ENCODE measurements at regions not wholly inside any gene's neighbourhood (a gene's known extent, or its start where the extent isn't known, plus 50 kb on each side); places are given as distances from the start of the nearest gene placed in this dataset.

GRCh38 chr2:71778936-71779773 lies 325.8 kb downstream of the DYSF start:
- no peak for DNase-seq (ENCODE audit: low read depth)

GRCh38 chr2:71778514-71778913 lies 325.2 kb downstream of the DYSF start:
- no peak for DNase-seq (ENCODE audit: low read depth)

- DNase-seq (ENCODE audit: low read depth), result no peak
Observed at GRCh38 chr2:71777946-71778345, 324.6 kb downstream of the DYSF start.

- no peak for DNase-seq (ENCODE audit: low read depth)
Observed at GRCh38 chr2:71776227-71776626, 322.9 kb downstream of the DYSF start.

- DNase-seq (ENCODE audit: low read depth), result no peak
Observed at GRCh38 chr2:71773218-71773617, 319.9 kb downstream of the DYSF start.

DNA sequence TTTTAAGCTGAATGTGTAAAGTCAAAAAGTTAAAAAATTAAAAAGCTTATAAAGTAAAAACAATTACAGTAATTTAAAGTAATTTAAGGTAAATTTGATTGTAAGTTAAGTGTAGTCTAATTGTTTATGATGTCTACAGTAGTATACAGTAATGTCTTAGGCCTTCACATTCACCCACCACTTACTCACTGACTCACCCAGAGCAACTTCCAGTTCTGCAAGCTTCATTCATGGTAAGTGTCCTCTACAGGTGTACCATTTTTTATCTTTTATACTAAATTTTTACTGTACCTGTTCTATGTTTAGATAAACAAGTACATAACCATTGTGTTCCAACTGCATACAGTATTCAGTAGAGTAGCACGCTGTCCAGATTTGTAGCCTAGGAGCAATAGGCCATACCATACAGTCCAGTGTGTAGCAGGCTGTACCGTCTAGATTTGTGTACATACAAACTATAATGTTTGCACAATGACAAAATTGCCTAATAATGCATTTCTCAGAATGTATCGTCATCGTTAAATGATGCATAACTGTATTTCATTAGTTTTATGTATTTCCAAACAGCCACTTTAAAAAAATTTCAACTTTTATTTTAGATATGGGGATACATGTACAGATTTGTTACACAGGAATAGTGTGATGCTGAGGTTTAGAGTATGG lies 319.3 kb downstream of the DYSF start:
- no peak for DNase-seq (ENCODE audit: low read depth)

- no peak for DNase-seq (ENCODE audit: low read depth)
Observed at GRCh38 chr2:71767663-71768062, 314.3 kb downstream of the DYSF start.

DNA sequence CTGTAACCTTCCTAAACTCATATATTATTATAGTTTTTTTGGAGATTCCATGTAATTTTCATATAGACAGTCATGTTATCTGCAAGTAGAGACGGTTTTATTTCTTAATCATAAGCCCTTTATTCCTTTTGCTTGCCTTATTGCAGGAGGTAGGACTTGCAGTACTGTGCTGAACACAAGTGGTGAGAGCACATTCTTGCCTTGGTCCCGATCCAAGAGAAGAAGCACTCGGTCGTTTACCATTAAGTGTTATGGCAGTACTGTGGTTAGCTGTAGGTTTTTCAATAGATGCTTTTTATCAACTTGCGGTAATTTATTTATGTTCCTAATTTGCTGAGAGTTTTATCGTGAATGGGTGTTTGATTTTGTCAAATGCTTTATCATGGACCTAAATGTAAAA lies 305.7 kb downstream of the DYSF start:
- no peak for DNase-seq (ENCODE audit: low read depth)

DNA sequence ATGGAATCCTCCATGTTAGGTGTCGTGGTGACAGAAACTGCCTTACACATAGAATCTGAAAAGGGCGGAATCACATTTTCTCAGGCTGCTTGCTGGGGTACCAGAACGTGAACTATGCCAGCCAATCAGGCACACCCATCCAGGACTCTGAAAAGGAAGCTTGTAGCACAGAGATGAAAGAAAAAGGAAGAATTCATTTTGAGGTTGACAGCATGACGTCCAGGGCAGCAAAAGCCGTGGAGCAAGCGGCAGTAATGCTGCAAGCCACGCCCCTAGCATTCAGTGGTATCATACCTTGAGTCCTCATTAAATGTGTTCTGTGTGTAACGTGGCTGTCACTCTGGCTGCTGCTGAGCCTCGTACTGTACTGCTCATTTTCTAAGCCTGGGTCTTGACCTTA lies 304.0 kb downstream of the DYSF start:
- no peak for DNase-seq (ENCODE audit: low read depth)

- no peak for DNase-seq (ENCODE audit: low read depth)
Observed at GRCh38 chr2:71756280-71756906, 303.0 kb downstream of the DYSF start.

DNA sequence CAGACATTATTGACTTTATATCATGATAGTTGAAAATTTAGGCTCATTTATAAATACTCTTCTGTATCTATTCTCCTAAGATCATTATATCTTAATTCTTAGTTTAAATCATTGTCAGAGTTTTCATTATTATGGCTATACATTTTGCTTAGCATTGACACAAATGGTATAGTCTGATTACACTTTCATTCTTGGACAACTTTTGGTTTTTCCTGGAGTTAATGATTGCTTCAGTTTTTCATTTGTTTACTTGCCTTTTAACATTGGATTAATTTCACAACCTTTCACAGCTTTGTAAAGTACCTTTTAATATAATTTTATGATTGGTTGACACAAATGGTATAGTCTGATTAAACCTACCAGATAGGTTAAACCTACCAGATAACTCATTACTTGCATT lies 298.2 kb downstream of the DYSF start:
- no peak for DNase-seq (ENCODE audit: low read depth)

- no peak for DNase-seq (ENCODE audit: low read depth)
Observed at GRCh38 chr2:71749671-71750101, 296.3 kb downstream of the DYSF start.

- DNase-seq (ENCODE audit: low read depth), result no peak
Observed at GRCh38 chr2:71748227-71748626, 294.9 kb downstream of the DYSF start.

DNA sequence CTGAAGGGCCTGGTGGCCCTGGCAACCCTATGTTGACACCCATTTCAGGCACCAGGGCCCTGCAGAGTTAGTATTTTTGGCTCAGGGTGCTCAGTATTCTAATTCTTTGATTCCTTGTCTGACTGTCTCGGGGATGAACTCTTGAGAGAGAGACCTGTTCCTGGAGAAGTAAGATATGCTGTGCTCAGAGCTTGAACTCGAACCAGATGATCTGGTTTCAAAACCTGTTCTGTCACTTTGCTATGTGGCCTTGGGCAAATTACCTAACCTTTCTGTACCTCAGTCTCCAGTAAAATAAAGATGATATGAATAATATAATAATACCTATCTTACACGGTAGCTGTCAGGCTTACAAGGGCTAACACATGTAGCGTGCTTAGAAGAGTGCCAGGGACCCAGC lies 294.2 kb downstream of the DYSF start:
- no peak for DNase-seq (ENCODE audit: low read depth)

GRCh38 chr2:71746946-71747501 lies 293.7 kb downstream of the DYSF start:
- no peak for DNase-seq (ENCODE audit: low read depth)

DNA sequence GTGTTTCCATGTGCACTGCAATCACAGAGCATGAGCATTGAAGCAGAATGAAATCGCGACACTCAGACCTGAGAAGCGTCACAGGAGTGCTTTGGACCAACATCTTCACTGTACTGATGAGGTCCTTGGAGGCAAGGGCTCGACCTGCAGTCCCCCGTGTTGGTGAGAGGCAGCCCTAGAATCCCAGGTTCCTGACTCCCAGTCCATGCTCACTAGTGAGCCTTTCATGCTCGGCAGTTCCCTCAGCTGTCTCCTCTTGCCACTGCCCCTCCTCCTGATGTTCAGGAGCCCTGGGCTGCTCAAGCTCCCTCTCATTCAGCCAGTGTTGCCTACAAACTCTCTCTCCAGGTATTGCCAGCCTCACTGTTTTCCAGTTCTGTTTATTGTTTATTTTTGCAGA lies 291.4 kb downstream of the DYSF start:
- no peak for DNase-seq (ENCODE audit: low read depth)

DNA sequence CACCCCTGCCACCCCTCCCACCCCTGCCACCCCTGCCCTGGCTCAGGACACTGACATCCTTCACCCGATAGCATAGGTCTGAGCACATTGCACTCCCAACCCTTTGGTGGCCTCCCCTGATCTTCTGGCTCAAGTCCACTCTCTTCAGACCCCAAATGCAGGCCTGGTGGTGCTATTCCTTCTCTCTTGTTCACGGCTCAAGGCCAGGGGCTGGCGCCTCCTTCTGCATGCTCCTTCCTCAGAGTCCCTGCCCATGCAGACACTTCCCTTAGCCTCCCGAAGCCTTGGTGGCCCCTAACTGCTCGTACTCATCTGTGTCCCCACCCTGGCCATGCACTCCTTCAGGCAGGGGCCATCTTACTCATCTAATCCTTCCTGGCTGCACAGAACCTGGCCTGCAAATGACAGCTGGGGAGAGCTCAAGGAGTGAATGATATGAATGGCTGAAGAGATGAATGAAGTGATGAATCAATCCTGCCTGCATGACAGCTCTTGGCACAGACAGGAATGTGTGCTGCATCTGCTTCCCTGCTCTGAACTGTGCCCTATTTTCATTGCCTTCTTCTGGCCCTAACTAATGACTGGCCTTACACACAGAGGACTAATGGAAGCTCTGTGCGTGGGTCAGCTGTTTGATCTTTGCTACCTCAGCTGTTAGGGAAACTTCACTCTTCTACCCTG lies 290.8 kb downstream of the DYSF start:
- no peak for DNase-seq (ENCODE audit: low read depth)

DNA sequence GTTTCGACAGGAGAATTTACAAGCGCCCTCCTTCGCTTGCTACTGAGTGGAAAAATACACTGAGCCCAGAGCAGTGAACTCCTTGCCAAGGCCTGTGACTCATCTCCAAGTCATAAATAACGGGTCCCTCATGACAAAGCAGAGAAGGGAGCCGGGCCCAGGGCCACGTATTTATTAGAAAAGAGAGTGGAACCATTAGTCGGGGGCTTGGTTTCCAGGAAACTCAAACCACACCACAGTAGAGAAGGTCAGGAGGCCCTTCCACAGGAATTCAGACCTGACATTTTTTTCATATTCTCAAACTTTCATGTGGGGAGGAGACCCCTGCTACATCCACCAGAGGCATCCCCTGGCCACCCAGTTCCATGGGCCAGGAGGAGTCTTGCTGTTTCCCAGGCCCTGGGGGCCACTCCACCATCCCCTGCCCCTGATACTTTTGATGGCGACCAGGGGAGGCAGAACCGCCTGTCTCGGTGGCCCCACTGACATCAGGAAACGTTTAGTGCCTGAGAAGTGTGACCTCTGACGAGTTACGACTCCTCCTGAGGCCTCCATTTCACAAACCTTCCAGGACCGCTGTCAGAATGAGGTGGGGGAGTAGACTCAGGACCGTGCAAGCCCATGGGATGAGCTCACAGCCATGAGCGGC lies 289.7 kb downstream of the DYSF start:
- peak; percentile 78 for DNase-seq (ENCODE audit: low read depth)

DNA sequence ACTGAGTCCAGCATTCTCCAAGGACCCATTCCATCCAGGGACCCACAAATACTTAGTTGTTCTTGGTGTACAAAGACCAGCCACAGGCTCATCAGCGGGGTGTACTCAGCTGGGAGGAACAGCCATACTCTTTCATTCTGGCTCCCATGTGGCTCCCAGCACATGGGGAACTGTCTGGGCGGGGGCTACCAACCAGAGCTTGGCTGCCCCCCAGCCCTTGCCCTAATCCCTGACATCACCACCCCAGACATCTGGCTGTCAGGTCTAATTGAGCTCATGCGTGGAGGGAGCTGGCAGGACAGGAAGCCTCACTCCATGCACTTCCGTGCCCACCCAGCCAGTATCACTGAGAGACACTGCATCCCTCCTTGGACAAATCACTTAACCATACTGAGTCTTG lies 283.6 kb downstream of the DYSF start:
- no peak for DNase-seq (ENCODE audit: low read depth)

DNA sequence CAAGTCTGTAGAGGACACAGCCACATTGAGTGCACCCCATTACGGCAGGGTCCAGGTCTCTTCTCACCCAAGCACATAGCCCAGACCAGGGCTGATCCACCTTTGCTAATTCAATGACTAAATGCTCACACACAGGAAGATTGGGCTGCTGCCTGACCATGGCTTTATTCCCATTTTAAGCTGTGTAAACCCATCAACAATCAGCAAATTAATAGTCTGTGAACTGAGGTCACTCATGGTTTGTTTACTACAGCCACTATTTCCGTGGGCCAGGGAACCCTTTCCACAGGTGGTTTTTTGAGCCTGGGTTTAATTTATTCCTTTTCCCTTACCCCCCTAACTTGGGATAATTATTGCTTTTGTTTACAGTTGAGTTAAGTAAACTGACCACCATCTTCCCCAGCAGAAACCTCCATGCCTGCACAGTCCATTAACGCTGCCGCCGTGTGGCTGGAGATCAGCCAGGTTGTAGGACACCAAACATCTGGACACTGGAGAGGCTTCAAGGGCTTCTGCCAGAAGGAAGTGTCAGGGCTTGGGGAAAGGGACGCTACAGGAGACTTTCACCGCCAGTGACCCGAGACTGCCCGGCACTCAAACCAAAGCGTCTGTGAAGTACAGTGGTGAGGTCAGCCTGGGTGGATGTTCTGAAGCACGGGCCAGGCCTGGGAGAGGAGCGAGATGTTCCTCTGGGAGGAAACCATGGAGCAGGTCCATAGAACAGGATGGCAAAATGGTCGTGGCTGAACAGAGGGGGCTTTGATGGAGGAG lies 282.9 kb downstream of the DYSF start:
- DNase-seq (ENCODE audit: low read depth), result no peak

Measured in forelimb muscle (tissue), 1 donor.